GM10248 (cell line): ENCODE measurements at regions not wholly inside any gene's neighbourhood (a gene's known extent, or its start where the extent isn't known, plus 50 kb on each side); places are given as distances from the start of the nearest gene placed in this dataset.

ENCODE experiments used
- CTCF ChIA-PET: fragments of 300-600 bp; sonication (Branson Sonifier 250); formaldehyde crosslinking; extraction: SDS; loops from one replicate; lab custom pipeline; 2021; ENCODE audit warnings: antibody characterized with exemption; lab: Yijun Ruan, JAX
- POLR2A ChIA-PET: fragments of 350-650 bp; sonication (Branson Sonifier 250); formaldehyde crosslinking; extraction: SDS; loops from one replicate; lab custom pipeline; 2020; ENCODE audit warnings: antibody characterized with exemption; lab: Yijun Ruan, JAX
- DNase-seq: peaks from one replicate; pipeline ENCODE4 v3.0.0; 2012; ENCODE audit errors: extremely low spot score
- CTCF ChIP-seq: IDR thresholded peaks from 2 replicates; pipeline ENCODE4 v1.5.1; 2012; ENCODE audit warnings: mild to moderate bottlenecking, low read depth; ENCODE audit errors: extremely low read depth, missing control alignments, control extremely low read depth

GRCh38 chr9:79115176-79115575 lies 456.6 kb upstream of the TLE4 start:
- DNase-seq = no peak
- TF ChIP-seq CTCF = no peak
- ChIA-PET POLR2A (no interaction called here), CTCF (no interaction called here)

GRCh38 chr9:79116041-79116440 lies 455.7 kb upstream of the TLE4 start:
- POLR2A ChIA-PET = no interaction called here
- CTCF ChIA-PET = no interaction called here
- TF ChIP-seq CTCF = no peak
- DNase-seq = no peak

- POLR2A ChIA-PET = no interaction called here
- CTCF ChIA-PET = no interaction called here
- DNase-seq = no peak
- no peak for TF ChIP-seq CTCF
Observed at GRCh38 chr9:79116709-79117108, 455.1 kb upstream of the TLE4 start.

DNA sequence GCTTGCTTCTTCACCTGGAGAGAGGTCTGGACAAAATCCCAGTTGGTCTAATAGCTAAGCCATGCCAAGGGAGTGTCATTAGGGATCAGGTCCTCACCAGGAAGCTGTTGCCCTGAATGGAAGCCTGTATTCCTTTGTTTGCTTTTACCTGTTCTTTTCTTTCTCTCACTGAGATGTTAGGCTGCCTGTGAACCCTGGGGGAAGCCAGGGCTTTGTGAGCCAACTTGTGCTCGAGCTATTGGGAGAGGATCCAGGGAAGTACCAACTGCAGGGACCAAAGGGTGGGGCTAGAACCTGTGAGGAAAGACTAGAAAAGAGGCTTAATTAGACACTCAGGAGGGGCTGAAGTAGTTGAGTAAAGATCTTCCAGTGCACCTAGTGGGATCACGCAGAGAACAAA lies 451.2 kb upstream of the TLE4 start:
- no peak for DNase-seq
- no peak for TF ChIP-seq CTCF
- POLR2A ChIA-PET = no interaction called here
- CTCF ChIA-PET = no interaction called here

DNA sequence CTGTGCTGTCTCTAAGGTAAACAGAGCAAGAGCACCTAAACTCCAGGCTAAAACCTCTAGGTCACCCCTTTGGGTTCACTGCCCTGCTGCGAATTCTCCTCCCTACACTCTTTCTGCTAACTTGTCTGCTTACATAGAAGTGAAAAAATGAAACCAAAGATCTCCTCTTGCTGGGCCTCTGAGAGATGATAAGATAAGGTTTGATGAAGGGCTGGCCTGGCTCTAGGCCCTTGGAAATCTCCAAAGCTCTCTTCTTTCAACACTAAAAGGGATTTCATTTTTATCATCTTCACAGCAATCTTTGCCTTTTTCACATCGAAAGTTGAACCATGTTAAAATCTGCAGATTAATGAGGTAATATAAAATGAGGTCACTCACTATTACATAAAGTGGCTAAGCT lies 450.8 kb upstream of the TLE4 start:
- ChIA-PET CTCF (no interaction called here), POLR2A (no interaction called here)
- no peak for TF ChIP-seq CTCF
- DNase-seq = no peak

- DNase-seq = no peak
- POLR2A ChIA-PET = no interaction called here
- CTCF ChIA-PET = no interaction called here
- TF ChIP-seq CTCF = no peak
Observed at GRCh38 chr9:79123415-79123814, 448.4 kb upstream of the TLE4 start.

DNA sequence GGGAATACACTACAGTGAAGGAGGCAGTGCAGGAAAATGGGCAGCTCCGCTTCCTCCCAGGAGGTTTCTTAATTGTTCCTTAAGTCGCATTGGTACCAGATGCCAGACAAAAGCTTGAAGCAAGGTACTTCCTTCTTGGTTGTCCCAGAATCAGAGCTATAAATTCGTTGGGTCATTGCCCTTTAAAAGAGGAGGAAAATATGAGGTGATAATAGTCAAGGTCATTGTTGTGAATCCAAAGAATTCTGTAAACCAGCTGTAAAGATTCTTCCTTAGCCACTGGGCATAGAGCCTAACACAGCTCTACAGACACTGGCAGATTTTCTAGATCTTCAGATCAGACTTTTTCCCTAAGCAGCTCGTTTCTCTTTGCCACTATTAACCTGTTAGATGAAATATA lies 444.1 kb upstream of the TLE4 start:
- ChIA-PET POLR2A (no interaction called here), CTCF (interaction anchor here (2.0 kb wide), 1 partner anchor 10 kb away, joined by 9 read pairs; no protein-coding TSS in a partner anchor)
- DNase-seq = no peak
- no peak for TF ChIP-seq CTCF
